ENCODE measurements at regions not wholly inside any gene's neighbourhood (a gene's known extent, or its start where the extent isn't known, plus 50 kb on each side); places are given as distances from the start of the nearest gene placed in this dataset.

- no peak for TF ChIP-seq CTCF (IDR thresholded peaks at IDR 0.05)
- no peak for TF ChIP-seq POLR2A (IDR thresholded peaks at IDR 0.05)
Measured at GRCh38 chr14:42159138-42159537, 552.5 kb downstream of the LRFN5 start.

Measured in lower leg skin (tissue), 3 donors.